GM23338 (cell line): ENCODE measurements at regions not wholly inside any gene's neighbourhood (a gene's known extent, or its start where the extent isn't known, plus 50 kb on each side); places are given as distances from the start of the nearest gene placed in this dataset.

Source experiments
- CREB1 ChIP-seq: fragments of 250-450 bp; sonication (Bioruptor Pico); IDR thresholded peaks from 2 replicates; pipeline ENCODE4 v1.5.0; 2020; ENCODE audit warnings: low read depth, mild to moderate bottlenecking, moderate library complexity
- CTCF ChIP-seq, 2 experiments: fragments of 200-600 bp in 1 of 2; sonication (generic) in 1 of 2; conservative IDR thresholded peaks; 2 replicates each; pipeline versions ENCODE4 v1.5.1 to v1.6.1; 2016 to 2017; ENCODE audit warnings: antibody characterized with exemption in 2 of 2, low read depth in 2 of 2, mild to moderate bottlenecking in 2 of 2, moderate library complexity in 1 of 2
- ETS1 ChIP-seq: IDR thresholded peaks from 2 replicates; pipeline ENCODE4 v1.6.1; 2016; ENCODE audit warnings: antibody characterized with exemption
- EZH2 ChIP-seq: fragments of 200-600 bp; sonication (generic); IDR thresholded peaks from one replicate; pipeline ENCODE4 v1.8.0; 2017; ENCODE audit warnings: antibody characterized with exemption, mild to moderate bottlenecking, low read depth; ENCODE audit not compliant: unreplicated experiment
- EZH2phosphoT487 ChIP-seq: fragments of 200-600 bp; sonication (generic); IDR thresholded peaks from one replicate; pipeline ENCODE4 v1.8.1; 2018; ENCODE audit warnings: antibody characterized with exemption; ENCODE audit not compliant: unreplicated experiment
- JUNB ChIP-seq: IDR thresholded peaks from one replicate; pipeline ENCODE4 v1.6.1; 2016; ENCODE audit warnings: antibody characterized with exemption; ENCODE audit not compliant: unreplicated experiment
- NANOG ChIP-seq: IDR thresholded peaks from 2 replicates; pipeline ENCODE4 v1.6.1; 2016; ENCODE audit warnings: antibody characterized with exemption, borderline replicate concordance
- POLR2AphosphoS5 ChIP-seq: IDR thresholded peaks from 2 replicates; pipeline ENCODE4 v1.6.1; 2016; ENCODE audit warnings: antibody characterized with exemption, low read depth
- REST ChIP-seq: IDR thresholded peaks from one replicate; pipeline ENCODE4 v1.6.1; 2018; ENCODE audit warnings: antibody characterized with exemption; ENCODE audit not compliant: unreplicated experiment
- STAT1 ChIP-seq: IDR thresholded peaks from one replicate; pipeline ENCODE4 v1.6.1; 2016; ENCODE audit warnings: antibody characterized with exemption; ENCODE audit not compliant: unreplicated experiment
- ZNF114 ChIP-seq: fragments of 250-450 bp; sonication (Bioruptor Pico); IDR thresholded peaks from 2 replicates; pipeline ENCODE4 v1.5.0; 2020; ENCODE audit warnings: mild to moderate bottlenecking, moderate library complexity
- ZNF331 ChIP-seq: fragments of 250-450 bp; sonication (Bioruptor Pico); IDR thresholded peaks from 2 replicates; pipeline ENCODE4 v1.5.0; 2020; ENCODE audit warnings: low read depth, mild to moderate bottlenecking, moderate library complexity

- TF ChIP-seq CTCF (conservative IDR thresholded peaks at IDR 0.05; ENCODE audit: low read depth in 2 of 2) (no peak), REST (no peak), POLR2AphosphoS5 (no peak), EZH2 (no peak), NANOG (no peak), CREB1 (CRISPR knock-in tag) (no peak), EZH2phosphoT487 (no peak), JUNB (no peak), STAT1 (no peak), ETS1 (no peak), ZNF331 (no peak), ZNF114 (CRISPR knock-in tag) (no peak)
These were observed 82.8 kb upstream of the NPY start for GRCh38 chr7:24201226-24201625.
